ENCODE measurements at regions not wholly inside any gene's neighbourhood (a gene's known extent, or its start where the extent isn't known, plus 50 kb on each side); places are given as distances from the start of the nearest gene placed in this dataset.

DNA sequence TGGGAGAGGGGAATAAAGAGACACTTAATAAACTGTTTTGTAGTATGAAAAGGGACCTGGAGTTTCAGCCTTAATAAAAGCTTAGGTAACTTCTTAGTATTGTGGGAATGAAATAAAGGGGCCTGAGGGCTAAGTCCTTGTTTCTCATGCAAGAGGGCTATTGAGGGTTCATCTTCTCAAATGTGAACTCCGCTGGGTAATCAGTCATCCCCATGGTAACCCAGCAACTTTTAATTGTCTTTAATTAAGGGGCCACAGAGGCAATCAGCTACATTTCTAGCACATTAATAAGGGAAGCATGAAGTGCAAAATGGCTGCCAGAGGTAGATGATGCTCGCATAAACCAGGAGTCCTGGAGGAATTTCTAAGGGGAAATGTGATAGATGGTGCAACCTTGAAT is 1784.2 kb upstream of the CELF4 start:
- ChIA-PET CTCF (ENCODE audit: partially characterized antibody) (no interaction called here), POLR2A (ENCODE audit: partially characterized antibody) (no interaction called here)
- H3K27me3 ChIP-seq (ENCODE audit: insufficient read depth, low read length): no peaks in the 10 kb centered on the region
- Mint-ChIP-seq H3K27me3 (no peaks in the 10 kb centered on the region), H3K4me1 (no peaks in the 10 kb centered on the region), H3K4me3 (no peak overlapping the region), H3K27ac (no peak overlapping the region), H3K9me3 (peaks cover 0 to 12% (median 6%) of the 10 kb centered on the region in 8 donors), H3K36me3 (no peaks in the 10 kb centered on the region)
- DNase-seq: no peak
- no peak overlapping the region for H3K27ac ChIP-seq (ENCODE audit: low read depth, low read length)
- intact Hi-C loops (cut with micrococcal nuclease): no loop called here
- no peak overlapping the region for H3K4me3 ChIP-seq (ENCODE audit: low read length in 2 of 2)
- H3K36me3 ChIP-seq (ENCODE audit: insufficient read depth, low read length): no peaks in the 10 kb centered on the region
- H3K9me3 ChIP-seq (ENCODE audit: control insufficient read depth in 1 of 2, low read length in 2 of 2): no peaks in the 10 kb centered on the region
- H3K4me1 ChIP-seq (ENCODE audit: insufficient read depth, low read length): no peaks in the 10 kb centered on the region

- CTCF ChIA-PET (ENCODE audit: partially characterized antibody): no interaction called here
- Histone ChIP-seq H3K27ac (ENCODE audit: low read depth, low read length) (no peak overlapping the region), H3K4me3 (ENCODE audit: low read length in 2 of 2) (no peak overlapping the region), H3K4me1 (ENCODE audit: insufficient read depth, low read length) (no peaks in the 10 kb centered on the region), H3K36me3 (ENCODE audit: insufficient read depth, low read length) (no peaks in the 10 kb centered on the region), H3K9me3 (ENCODE audit: control insufficient read depth in 1 of 2, low read length in 2 of 2) (no peaks in the 10 kb centered on the region), H3K27me3 (ENCODE audit: insufficient read depth, low read length) (no peaks in the 10 kb centered on the region)
- no peaks in the 10 kb centered on the region for H3K4me1 Mint-ChIP-seq
- POLR2A ChIA-PET (ENCODE audit: partially characterized antibody): no interaction called here
- no peak overlapping the region for H3K4me3 Mint-ChIP-seq
- H3K36me3 Mint-ChIP-seq: no peaks in the 10 kb centered on the region
- H3K9me3 Mint-ChIP-seq: peaks cover 0 to 17% (median 11%) of the 10 kb centered on the region in 8 donors
- H3K27ac Mint-ChIP-seq: no peak overlapping the region
- intact Hi-C loops (cut with micrococcal nuclease): no loop called here
- no peaks in the 10 kb centered on the region for H3K27me3 Mint-ChIP-seq
- no peak for DNase-seq
Observed at GRCh38 chr18:39348757-39349156, 1783.2 kb upstream of the CELF4 start.

DNA sequence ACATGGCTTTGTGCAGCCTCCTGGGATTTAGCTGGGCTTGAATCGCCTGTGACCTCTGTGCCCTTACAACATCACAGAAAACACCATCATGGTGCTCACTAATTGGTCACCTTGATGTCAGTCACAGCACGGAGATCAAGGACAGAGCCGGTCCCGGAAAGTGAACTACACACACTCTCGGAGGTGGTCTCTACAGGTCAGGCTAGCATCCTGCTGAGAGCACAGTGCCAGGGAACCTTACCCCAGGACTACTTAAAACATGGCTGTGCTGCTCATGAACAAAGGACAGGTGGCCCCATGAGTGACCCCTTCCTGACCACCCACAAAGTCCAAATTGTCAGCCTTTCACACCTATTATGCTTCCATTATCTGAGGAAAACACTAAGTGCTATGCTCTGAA is 1782.1 kb upstream of the CELF4 start:
- intact Hi-C loops (cut with micrococcal nuclease): no loop called here
- Histone ChIP-seq H3K4me1 (ENCODE audit: insufficient read depth, low read length) (no peaks in the 10 kb centered on the region), H3K27me3 (ENCODE audit: insufficient read depth, low read length) (no peaks in the 10 kb centered on the region), H3K4me3 (ENCODE audit: low read length in 2 of 2) (no peak overlapping the region), H3K9me3 (ENCODE audit: control insufficient read depth in 1 of 2, low read length in 2 of 2) (no peaks in the 10 kb centered on the region), H3K36me3 (ENCODE audit: insufficient read depth, low read length) (no peaks in the 10 kb centered on the region), H3K27ac (ENCODE audit: low read depth, low read length) (no peak overlapping the region)
- Mint-ChIP-seq H3K9me3 (peaks cover 0 to 21% (median 11%) of the 10 kb centered on the region in 8 donors), H3K4me1 (no peaks in the 10 kb centered on the region), H3K27ac (no peak overlapping the region), H3K27me3 (no peaks in the 10 kb centered on the region), H3K4me3 (no peak overlapping the region), H3K36me3 (no peaks in the 10 kb centered on the region)
- POLR2A ChIA-PET (ENCODE audit: partially characterized antibody): no interaction called here
- no peak for DNase-seq
- CTCF ChIA-PET (ENCODE audit: partially characterized antibody): no interaction called here

DNA sequence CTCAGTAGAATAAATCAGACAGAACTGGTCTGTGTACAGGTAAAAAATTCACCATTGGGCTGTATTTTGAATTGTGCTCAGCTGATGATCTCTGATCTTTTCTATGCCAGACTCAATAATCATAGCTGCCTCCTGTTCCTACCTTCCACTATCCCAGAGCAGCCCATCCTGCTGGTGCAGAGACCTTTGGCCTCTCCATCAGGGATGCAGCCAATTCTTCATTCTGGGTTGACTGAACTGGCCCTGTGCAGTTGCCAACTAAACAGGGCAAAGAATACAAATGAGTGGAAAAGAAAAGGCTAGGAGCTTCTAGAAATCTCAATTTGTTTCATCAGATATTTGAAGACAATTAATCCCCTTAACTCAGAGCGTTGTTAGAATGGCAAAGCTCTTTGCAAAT is 1781.3 kb upstream of the CELF4 start:
- Histone ChIP-seq H3K27me3 (ENCODE audit: insufficient read depth, low read length) (no peaks in the 10 kb centered on the region), H3K9me3 (ENCODE audit: control insufficient read depth in 1 of 2, low read length in 2 of 2) (peaks cover 0 to under 1% of the 10 kb centered on the region in 2 donors), H3K27ac (ENCODE audit: low read depth, low read length) (no peak overlapping the region), H3K4me1 (ENCODE audit: insufficient read depth, low read length) (no peaks in the 10 kb centered on the region), H3K36me3 (ENCODE audit: insufficient read depth, low read length) (no peaks in the 10 kb centered on the region), H3K4me3 (ENCODE audit: low read length in 2 of 2) (no peak overlapping the region)
- ChIA-PET POLR2A (ENCODE audit: partially characterized antibody) (no interaction called here), CTCF (ENCODE audit: partially characterized antibody) (no interaction called here)
- no peak overlapping the region for H3K4me3 Mint-ChIP-seq
- peaks cover 0 to 24% (median 11%) of the 10 kb centered on the region in 8 donors for H3K9me3 Mint-ChIP-seq
- no peaks in the 10 kb centered on the region for H3K4me1 Mint-ChIP-seq
- no peaks in the 10 kb centered on the region for H3K36me3 Mint-ChIP-seq
- H3K27me3 Mint-ChIP-seq: no peaks in the 10 kb centered on the region
- DNase-seq: no peak
- intact Hi-C loops (cut with micrococcal nuclease): no loop called here
- no peak overlapping the region for H3K27ac Mint-ChIP-seq

- peaks cover 0 to 3% of the 10 kb centered on the region in 2 donors for H3K9me3 ChIP-seq (ENCODE audit: control insufficient read depth in 1 of 2, low read length in 2 of 2)
- CTCF ChIA-PET (ENCODE audit: partially characterized antibody): no interaction called here
Observed at GRCh38 chr18:39345321-39345720, 1779.7 kb upstream of the CELF4 start.

GRCh38 chr18:39344487-39344886 is 1778.9 kb upstream of the CELF4 start:
- no peaks in the 10 kb centered on the region for H3K36me3 Mint-ChIP-seq
- H3K4me3 ChIP-seq (ENCODE audit: low read length in 2 of 2): no peak overlapping the region
- intact Hi-C loops (cut with micrococcal nuclease): no loop called here
- no peak for DNase-seq
- no peak overlapping the region for H3K27ac Mint-ChIP-seq
- CTCF ChIA-PET (ENCODE audit: partially characterized antibody): no interaction called here
- no peaks in the 10 kb centered on the region for H3K27me3 Mint-ChIP-seq
- H3K4me1 Mint-ChIP-seq: no peaks in the 10 kb centered on the region
- no peak overlapping the region for H3K4me3 Mint-ChIP-seq
- H3K36me3 ChIP-seq (ENCODE audit: insufficient read depth, low read length): no peaks in the 10 kb centered on the region
- POLR2A ChIA-PET (ENCODE audit: partially characterized antibody): no interaction called here
- H3K9me3 Mint-ChIP-seq: peaks cover 0 to 24% (median 10%) of the 10 kb centered on the region in 8 donors
- H3K9me3 ChIP-seq (ENCODE audit: control insufficient read depth in 1 of 2, low read length in 2 of 2): peaks cover 0 to 9% of the 10 kb centered on the region in 2 donors
- H3K4me1 ChIP-seq (ENCODE audit: insufficient read depth, low read length): no peaks in the 10 kb centered on the region
- H3K27ac ChIP-seq (ENCODE audit: low read depth, low read length): no peak overlapping the region
- H3K27me3 ChIP-seq (ENCODE audit: insufficient read depth, low read length): no peaks in the 10 kb centered on the region

More at GRCh38 chr18:39345321-39345720, 1779.7 kb upstream of the CELF4 start:
- Mint-ChIP-seq H3K4me3 (no peak overlapping the region), H3K27ac (no peak overlapping the region), H3K9me3 (peaks cover 0 to 24% (median 8%) of the 10 kb centered on the region in 8 donors), H3K36me3 (no peaks in the 10 kb centered on the region), H3K4me1 (no peaks in the 10 kb centered on the region), H3K27me3 (no peaks in the 10 kb centered on the region)
- H3K4me3 ChIP-seq (ENCODE audit: low read length in 2 of 2): no peak overlapping the region
- no peak for DNase-seq
- H3K27me3 ChIP-seq (ENCODE audit: insufficient read depth, low read length): no peaks in the 10 kb centered on the region
- intact Hi-C loops (cut with micrococcal nuclease): no loop called here
- POLR2A ChIA-PET (ENCODE audit: partially characterized antibody): no interaction called here
- H3K27ac ChIP-seq (ENCODE audit: low read depth, low read length): no peak overlapping the region
- H3K36me3 ChIP-seq (ENCODE audit: insufficient read depth, low read length): no peaks in the 10 kb centered on the region
- no peaks in the 10 kb centered on the region for H3K4me1 ChIP-seq (ENCODE audit: insufficient read depth, low read length)

GRCh38 chr18:39341129-39341528 is 1775.5 kb upstream of the CELF4 start:
- Histone ChIP-seq H3K27ac (ENCODE audit: low read depth, low read length) (no peak overlapping the region), H3K4me3 (ENCODE audit: low read length in 2 of 2) (no peak overlapping the region), H3K36me3 (ENCODE audit: insufficient read depth, low read length) (no peaks in the 10 kb centered on the region), H3K9me3 (ENCODE audit: control insufficient read depth in 1 of 2, low read length in 2 of 2) (peaks cover 0 to 9% of the 10 kb centered on the region in 2 donors), H3K27me3 (ENCODE audit: insufficient read depth, low read length) (no peaks in the 10 kb centered on the region), H3K4me1 (ENCODE audit: insufficient read depth, low read length) (no peaks in the 10 kb centered on the region)
- intact Hi-C loops (cut with micrococcal nuclease): no loop called here
- CTCF ChIA-PET (ENCODE audit: partially characterized antibody): no interaction called here
- POLR2A ChIA-PET (ENCODE audit: partially characterized antibody): no interaction called here
- no peak overlapping the region for H3K27ac Mint-ChIP-seq
- no peaks in the 10 kb centered on the region for H3K36me3 Mint-ChIP-seq
- no peak overlapping the region for H3K4me3 Mint-ChIP-seq
- no peak for DNase-seq
- H3K27me3 Mint-ChIP-seq: peaks cover 0 to 2% of the 10 kb centered on the region in 2 donors
- peaks cover 0 to 27% (median 14%) of the 10 kb centered on the region in 8 donors for H3K9me3 Mint-ChIP-seq
- no peaks in the 10 kb centered on the region for H3K4me1 Mint-ChIP-seq

DNA sequence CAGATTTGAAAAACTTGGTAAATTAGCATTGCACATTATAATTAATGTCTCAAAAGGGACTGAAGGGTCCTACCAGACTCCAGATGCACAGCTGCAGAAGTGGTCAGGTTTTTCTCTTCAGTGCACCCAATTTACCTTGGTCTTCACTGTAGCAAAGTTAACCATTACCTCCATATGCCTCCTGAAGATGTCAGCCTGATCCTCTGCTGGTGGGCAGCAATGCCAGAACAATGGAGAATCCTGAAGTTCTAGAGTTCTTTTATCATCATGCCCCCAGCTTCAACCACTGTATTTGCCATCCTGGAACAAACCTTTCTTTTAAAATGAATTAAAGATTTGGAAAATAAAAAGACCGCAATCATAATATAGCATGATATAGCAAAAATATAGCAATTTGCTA is 1774.8 kb upstream of the CELF4 start:
- Histone ChIP-seq H3K27me3 (ENCODE audit: insufficient read depth, low read length) (no peaks in the 10 kb centered on the region), H3K27ac (ENCODE audit: low read depth, low read length) (no peak overlapping the region), H3K4me1 (ENCODE audit: insufficient read depth, low read length) (no peaks in the 10 kb centered on the region), H3K36me3 (ENCODE audit: insufficient read depth, low read length) (no peaks in the 10 kb centered on the region), H3K9me3 (ENCODE audit: control insufficient read depth in 1 of 2, low read length in 2 of 2) (peaks cover 0 to 9% of the 10 kb centered on the region in 2 donors), H3K4me3 (ENCODE audit: low read length in 2 of 2) (no peak overlapping the region)
- no peak overlapping the region for H3K4me3 Mint-ChIP-seq
- intact Hi-C loops (cut with micrococcal nuclease): no loop called here
- CTCF ChIA-PET (ENCODE audit: partially characterized antibody): no interaction called here
- no peak overlapping the region for H3K27ac Mint-ChIP-seq
- H3K27me3 Mint-ChIP-seq: peaks cover 0 to 2% of the 10 kb centered on the region in 2 donors
- H3K9me3 Mint-ChIP-seq: peaks cover 0 to 31% (median 16%) of the 10 kb centered on the region in 8 donors
- no peaks in the 10 kb centered on the region for H3K36me3 Mint-ChIP-seq
- no peaks in the 10 kb centered on the region for H3K4me1 Mint-ChIP-seq
- POLR2A ChIA-PET (ENCODE audit: partially characterized antibody): no interaction called here
- no peak for DNase-seq

Data from CD4-positive, alpha-beta memory T cell (primary cell).